ENCODE measurements at regions not wholly inside any gene's neighbourhood (a gene's known extent, or its start where the extent isn't known, plus 50 kb on each side); places are given as distances from the start of the nearest gene placed in this dataset.

DNA sequence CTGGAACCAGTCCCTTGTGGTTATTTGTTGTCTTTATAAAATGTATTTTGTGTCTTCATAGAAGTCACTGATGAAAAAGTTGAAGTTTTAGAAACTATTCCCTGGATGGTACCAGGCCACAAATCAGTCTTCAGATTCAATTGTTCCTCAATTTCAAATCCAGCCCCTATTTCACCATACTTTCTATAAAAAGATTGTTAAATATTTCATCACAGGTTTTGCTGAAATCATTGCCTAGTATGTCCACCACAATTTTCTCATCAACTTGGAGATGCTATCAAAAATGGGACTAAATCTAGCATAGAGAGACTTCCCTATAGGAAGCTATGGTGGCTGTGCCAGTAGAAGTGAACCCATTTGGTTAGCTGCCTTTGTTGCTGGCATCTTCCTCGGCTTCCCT is 118.5 kb downstream of the RAB18 start:
- Histone ChIP-seq H3K4me1 (ENCODE audit: control insufficient read depth, extremely low read depth, insufficient read depth, low read length) (peaks cover 4% of the 10 kb centered on the region), H3K9me1 (ENCODE audit: control insufficient read depth, extremely low read depth, insufficient read depth, low read length) (no peaks in the 10 kb centered on the region), H3K9ac (ENCODE audit: control insufficient read depth, extremely low read depth, insufficient read depth, low read length) (no peak overlapping the region), H3K36me3 (ENCODE audit: control insufficient read depth in 2 of 2, extremely low read depth in 1 of 2, insufficient read depth in 2 of 2, low read length in 2 of 2) (no peaks in the 10 kb centered on the region), H3K27me3 (ENCODE audit: control insufficient read depth, extremely low read depth, insufficient read depth, low read length) (no peaks in the 10 kb centered on the region), H3K9me3 (ENCODE audit: control insufficient read depth, low read depth, low read length) (no peaks in the 10 kb centered on the region), H3K4me2 (ENCODE audit: control insufficient read depth, extremely low read depth, insufficient read depth, low read depth, low read length) (no peak overlapping the region), H3K4me3 (ENCODE audit: control insufficient read depth in 2 of 3, extremely low read depth in 1 of 3, insufficient read depth in 2 of 3, low read depth in 1 of 3, low read length in 3 of 3) (no peak overlapping the region), H2AFZ (ENCODE audit: control insufficient read depth, low read length) (no peak overlapping the region), H3K79me2 (ENCODE audit: control insufficient read depth, insufficient read depth, low read length) (no peaks in the 10 kb centered on the region), H4K20me1 (ENCODE audit: control insufficient read depth, extremely low read depth, insufficient read depth, low read length) (no peaks in the 10 kb centered on the region), H3K27ac (ENCODE audit: control insufficient read depth, insufficient read depth, low read length) (no peak overlapping the region)
- DNase-seq (ENCODE audit: low read depth, low spot score) (no peak), FAIRE-seq (no peak)
- dilution Hi-C loops (cut with MboI; ENCODE audit: extremely low pct_ligation_motif_present, low sequenced_read_pairs): no loop called here
- TF ChIP-seq, protein P1, sequence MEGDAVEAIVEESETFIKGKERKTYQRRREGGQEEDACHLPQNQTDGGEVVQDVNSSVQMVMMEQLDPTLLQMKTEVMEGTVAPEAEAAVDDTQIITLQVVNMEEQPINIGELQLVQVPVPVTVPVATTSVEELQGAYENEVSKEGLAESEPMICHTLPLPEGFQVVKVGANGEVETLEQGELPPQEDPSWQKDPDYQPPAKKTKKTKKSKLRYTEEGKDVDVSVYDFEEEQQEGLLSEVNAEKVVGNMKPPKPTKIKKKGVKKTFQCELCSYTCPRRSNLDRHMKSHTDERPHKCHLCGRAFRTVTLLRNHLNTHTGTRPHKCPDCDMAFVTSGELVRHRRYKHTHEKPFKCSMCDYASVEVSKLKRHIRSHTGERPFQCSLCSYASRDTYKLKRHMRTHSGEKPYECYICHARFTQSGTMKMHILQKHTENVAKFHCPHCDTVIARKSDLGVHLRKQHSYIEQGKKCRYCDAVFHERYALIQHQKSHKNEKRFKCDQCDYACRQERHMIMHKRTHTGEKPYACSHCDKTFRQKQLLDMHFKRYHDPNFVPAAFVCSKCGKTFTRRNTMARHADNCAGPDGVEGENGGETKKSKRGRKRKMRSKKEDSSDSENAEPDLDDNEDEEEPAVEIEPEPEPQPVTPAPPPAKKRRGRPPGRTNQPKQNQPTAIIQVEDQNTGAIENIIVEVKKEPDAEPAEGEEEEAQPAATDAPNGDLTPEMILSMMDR (optimal IDR thresholded peaks at IDR 0.05 in 1 of 3, IDR thresholded peaks at IDR 0.05 in 1 of 3, conservative IDR thresholded peaks at IDR 0.05 in 1 of 3; ENCODE audit: extremely low read depth in 1 of 3, insufficient read depth in 2 of 3, low read length in 3 of 3): no peak
- no peak for TF ChIP-seq EZH2 (IDR thresholded peaks at IDR 0.05; ENCODE audit: low read length)

All from keratinocyte (primary cell).